ENCODE measurements at regions not wholly inside any gene's neighbourhood (a gene's known extent, or its start where the extent isn't known, plus 50 kb on each side); places are given as distances from the start of the nearest gene placed in this dataset.

- no peak for DNase-seq (ENCODE audit: low spot score)
Measured at GRCh38 chr5:143497749-143498148, 94.3 kb upstream of the NR3C1 start.

DNA sequence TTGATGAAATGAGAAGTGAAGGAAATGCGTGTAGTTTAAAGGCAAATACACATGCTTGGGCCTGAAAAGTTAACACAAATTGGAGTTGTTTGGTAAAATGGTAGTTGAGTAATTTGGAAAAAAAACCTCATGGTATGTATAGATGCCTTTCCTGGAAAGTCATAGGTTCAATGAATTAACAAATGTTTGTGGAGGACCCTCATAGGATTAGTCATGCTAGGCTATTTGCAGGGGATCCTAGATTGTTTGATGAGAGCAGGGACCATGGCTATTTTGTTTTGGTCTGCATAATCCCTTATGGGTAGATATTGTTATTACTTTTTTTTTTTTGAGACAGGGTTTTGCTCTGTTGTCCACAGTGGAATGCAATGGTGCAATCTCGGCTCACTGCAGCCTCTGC lies 93.5 kb upstream of the NR3C1 start:
- DNase-seq (ENCODE audit: low spot score) = no peak

GRCh38 chr5:143495821-143496275 lies 92.4 kb upstream of the NR3C1 start:
- peak; percentile 21 for DNase-seq (ENCODE audit: low spot score)

GRCh38 chr5:143495110-143495509 lies 91.6 kb upstream of the NR3C1 start:
- no peak for DNase-seq (ENCODE audit: low spot score)

DNA sequence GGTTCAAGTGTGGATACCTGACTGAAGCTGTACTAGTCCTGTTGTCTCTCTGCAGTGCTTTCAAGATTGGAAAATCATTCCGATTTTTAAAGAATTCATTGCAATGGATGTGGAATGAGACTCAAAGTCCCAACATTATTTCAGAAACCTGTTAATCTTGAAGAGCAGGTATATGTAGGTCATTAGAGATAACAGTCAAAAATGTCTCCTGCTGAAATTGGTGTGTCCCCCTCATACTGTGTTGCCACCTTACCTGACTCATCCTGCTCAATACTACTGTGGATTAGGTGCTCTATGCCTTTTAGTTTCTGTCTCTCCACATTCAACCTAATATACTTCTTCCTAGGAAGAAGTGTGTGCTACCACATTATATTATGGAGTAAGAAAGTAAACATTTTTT lies 91.1 kb upstream of the NR3C1 start:
- no peak for DNase-seq (ENCODE audit: low spot score)

GRCh38 chr5:143494162-143494561 lies 90.7 kb upstream of the NR3C1 start:
- peak; percentile 57 for DNase-seq (ENCODE audit: low spot score)

DNA sequence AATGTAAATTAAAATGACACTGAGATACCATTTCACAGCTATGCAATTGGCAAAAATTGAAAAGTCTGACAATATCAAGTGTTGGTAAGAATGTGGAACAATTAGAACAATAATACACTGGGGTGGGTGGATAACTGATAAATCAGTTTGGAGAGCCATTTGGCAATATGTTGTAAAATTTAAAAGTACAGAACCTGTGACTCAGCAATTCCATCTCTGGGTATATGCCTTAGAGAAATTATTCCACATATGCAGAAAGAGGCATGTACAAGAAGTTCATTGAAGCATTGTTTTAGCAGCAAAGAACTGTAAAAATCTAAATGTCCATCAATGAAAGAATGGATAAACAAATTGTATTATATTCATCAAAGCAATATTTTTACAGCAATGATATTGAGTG lies 89.3 kb upstream of the NR3C1 start:
- no peak for DNase-seq (ENCODE audit: low spot score)

DNA sequence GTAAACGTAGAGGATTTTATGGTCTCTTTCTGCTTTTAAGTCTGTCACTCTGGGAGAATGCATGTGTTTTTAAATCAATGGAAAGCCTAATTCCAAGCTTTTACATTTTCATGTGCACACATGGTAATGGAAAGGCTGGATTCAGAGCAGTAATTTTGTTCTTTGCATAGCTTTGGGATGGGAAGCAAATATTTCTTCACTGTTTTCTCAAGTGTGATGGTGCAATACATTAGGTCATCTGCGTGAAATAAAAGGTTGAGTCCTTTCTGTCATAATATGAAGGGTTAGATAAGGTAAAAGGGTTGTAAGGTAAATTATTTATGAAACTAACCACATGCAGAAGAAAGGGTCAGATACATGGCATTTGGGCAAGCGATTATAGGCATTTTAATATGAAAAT lies 88.2 kb upstream of the NR3C1 start:
- no peak for DNase-seq (ENCODE audit: low spot score)

DNA sequence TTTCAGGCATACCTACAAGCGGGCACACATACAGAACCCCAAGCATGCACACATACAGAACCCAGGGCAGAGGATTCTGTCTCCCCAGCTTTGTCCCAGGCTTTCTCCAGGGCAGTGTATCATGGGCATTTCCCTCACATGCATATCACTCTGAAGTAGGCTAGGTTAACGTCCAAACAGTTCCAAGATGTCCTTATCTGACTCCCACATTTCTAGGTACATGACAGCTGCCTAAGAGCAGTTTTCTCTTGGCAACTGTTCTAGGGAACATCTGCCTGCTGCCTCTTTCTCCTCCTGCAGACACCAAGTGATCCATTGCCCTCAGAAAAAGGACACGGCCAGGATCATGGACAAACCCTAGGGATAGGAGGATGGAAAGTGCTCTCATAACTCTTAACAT lies 84.9 kb upstream of the NR3C1 start:
- DNase-seq (ENCODE audit: low spot score) = no peak

DNA sequence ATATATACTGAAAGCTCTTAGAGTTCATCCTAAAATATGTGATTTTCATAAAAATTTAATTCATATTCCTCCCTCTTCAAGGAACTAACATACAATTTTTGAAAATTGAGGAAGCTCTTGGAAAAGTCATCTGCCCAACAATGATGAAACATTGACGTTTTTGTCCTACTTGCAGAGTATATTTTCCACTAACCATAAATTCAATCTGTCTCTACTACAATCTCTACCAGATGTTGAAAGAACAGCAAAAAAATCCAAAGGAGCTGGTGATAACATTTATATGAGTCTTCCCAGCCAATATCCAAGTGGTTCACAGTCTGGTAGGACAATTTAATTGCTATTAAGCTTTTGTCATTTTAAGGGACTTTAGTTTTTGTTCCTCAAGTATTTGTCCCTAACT lies 81.1 kb upstream of the NR3C1 start:
- DNase-seq (ENCODE audit: low spot score) = no peak

DNA sequence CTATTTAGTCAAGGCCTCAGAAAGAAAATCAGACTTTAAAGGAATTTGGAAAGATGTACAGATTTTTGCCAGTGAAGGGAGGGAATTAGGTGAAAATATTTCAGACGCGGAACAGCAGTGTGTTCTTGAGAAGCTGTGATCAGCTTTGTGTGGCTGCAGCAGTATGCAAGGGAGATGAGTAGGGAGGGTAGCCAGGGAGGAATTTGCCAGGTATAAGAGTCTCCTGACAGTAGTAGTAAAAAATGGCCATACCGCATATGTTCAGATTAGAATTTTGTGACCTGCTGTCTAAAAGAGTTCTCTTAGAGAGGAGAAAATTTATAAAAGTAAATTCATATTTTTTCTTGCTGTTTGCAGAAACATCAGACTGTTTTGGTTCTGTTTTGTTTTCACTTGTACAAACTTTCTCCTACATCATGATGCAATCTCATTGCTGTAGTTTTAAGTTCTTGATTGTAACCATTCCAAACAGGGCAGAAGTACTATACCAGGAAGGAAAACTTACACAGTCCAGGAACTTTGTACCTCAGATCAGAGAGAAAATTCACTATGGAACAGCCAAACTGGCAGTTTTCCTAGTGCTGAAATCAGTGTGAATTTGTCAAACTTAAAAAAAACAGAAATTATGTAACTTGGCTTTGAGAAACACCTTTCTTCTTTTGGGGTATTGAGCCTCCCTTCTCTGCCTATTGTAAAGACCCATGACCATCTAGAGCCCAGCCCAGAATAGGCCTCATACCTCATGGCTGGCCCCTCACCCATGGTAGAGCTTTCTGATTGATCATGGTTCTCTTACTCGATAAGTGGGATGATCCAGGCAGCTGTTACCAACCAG lies 78.4 kb upstream of the NR3C1 start:
- DNase-seq (ENCODE audit: low spot score) = no peak

GRCh38 chr5:143480001-143480400 lies 76.5 kb upstream of the NR3C1 start:
- no peak for DNase-seq (ENCODE audit: low spot score)

DNA sequence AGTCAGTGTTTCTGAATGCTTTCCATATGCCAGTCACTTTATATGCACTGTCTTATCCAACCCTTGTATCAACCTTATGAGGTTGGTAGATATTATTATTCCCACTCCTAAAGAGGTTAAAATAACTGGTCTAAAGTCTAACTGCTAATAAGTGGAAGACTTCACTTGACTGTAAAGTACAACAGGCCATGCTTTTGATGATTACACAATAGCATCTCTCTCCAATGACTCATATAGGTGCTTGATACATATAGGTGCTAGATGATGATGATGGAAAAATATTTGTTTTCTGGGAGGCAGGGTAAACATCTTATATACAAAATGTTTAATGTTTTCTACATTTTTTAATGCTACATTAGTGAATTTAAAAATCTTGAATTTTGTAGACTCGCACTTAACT lies 75.9 kb upstream of the NR3C1 start:
- DNase-seq (ENCODE audit: low spot score) = peak; percentile 24

DNA sequence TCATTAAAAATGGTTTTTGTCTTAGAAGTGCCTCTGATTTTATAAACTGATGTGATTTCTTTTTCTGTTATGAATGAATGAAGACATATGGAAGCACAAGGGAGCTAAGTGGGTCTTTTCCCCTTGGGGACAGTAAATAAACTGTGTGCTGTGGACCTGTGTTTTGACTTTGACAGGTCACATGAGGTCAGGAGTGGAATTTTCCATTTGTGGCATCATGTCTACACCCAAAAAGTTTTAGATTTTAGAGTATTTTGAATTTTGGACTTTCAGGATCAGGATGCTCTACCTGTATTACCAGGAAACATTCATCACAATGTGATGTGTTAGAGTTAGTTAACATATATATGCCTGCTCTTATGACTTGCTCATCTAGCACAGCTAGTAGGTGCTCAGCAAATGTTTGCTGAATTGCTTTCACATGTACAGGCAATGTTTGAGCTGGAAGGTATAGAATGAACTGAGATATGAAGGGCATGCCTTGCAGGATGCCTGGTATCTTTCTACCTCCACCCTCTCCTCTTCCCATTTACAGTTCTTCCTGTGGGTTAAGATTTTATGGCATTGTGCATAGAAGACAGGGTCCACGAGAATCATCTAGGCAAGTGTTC lies 73.2 kb upstream of the NR3C1 start:
- DNase-seq (ENCODE audit: low spot score) = no peak

- DNase-seq (ENCODE audit: low spot score) = peak; percentile 4
Measured at GRCh38 chr5:143474616-143475015, 71.1 kb upstream of the NR3C1 start.

DNA sequence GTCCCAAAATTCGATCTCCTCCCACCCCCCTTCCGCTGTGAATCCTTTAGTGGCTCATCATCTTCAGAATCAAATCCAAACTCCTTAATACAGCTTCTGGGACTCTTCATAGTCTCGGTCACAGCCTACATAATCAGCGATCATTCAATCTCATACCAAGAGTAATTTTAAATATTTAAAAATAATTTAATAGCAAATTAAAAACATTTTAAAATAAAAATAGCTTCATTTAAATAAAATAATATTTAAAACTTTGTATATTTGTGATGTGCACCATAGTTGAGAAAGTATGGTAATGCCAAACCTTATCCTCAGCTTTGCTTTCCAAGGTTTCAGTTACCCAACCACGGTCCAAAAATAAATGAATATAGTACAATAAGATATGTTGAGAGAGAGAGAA lies 70.0 kb upstream of the NR3C1 start:
- DNase-seq (ENCODE audit: low spot score) = no peak

- DNase-seq (ENCODE audit: low spot score) = no peak
Measured at GRCh38 chr5:143472576-143472975, 69.1 kb upstream of the NR3C1 start.

DNA sequence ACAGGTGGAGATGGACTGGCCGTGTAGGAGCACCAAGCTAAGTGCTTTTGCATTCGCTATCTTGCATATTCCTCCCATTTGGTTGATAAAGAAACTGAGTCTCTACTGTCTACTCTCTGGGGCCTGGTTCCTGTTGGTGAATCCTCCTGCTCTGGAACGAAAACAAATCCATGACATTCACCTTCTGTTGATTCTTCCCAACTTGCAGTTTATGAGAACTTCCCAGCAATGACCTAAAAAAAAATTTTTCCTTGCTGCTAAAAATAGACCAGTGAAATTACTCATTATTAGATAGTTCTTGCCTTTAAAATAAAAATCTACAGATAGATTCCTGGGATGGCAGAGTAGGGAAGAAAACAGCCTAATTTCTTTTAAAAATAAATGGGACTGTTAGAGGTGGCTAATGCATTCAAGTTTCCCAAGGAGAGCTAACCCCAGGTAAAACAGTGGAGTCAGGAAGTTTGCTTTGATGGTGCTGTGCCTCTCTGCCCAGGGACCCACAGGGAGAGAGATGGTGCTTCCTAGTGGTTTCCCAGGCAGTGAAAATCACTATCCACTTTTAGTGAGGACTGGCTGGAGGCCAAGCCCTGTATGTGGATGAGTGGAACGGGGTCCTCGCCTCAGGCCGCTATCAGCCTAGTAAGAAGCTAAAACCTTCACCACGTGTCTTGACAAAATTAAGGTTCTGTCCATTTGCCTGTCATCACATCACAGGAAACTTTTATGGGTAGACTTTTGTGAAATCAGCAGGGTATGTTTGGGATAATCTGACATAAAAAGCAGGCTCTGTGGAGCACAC lies 68.4 kb upstream of the NR3C1 start:
- peak; percentile 6 for DNase-seq (ENCODE audit: low spot score)

DNA sequence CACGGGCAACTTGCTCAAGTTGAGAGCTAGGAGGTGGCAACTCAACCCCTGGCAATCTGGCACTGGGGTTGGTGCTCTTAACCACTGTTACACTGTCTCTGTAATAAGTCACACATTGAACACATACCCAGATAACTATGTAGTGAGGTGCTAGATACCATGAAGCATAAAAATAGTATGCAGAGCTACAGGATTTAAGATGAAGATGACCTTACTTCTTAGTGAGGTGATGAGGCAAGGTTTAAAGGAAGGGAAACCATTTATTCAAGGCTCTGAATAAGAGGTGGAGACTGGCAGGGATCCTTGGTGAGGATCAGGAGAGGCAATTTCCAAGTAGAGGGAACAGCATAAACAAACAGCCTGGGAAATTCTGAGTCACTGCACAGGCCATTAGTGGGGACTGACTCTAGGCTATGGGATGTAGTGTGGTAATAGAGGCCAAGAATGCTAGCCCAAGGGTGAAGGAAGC lies 67.6 kb upstream of the NR3C1 start:
- DNase-seq (ENCODE audit: low spot score) = peak; percentile 99

- peak; percentile 87 for DNase-seq (ENCODE audit: low spot score)
Measured at GRCh38 chr5:143470120-143470519, 66.6 kb upstream of the NR3C1 start.

- no peak for DNase-seq (ENCODE audit: low spot score)
Measured at GRCh38 chr5:143469125-143469524, 65.6 kb upstream of the NR3C1 start.

GRCh38 chr5:143466632-143467031 lies 63.1 kb upstream of the NR3C1 start:
- DNase-seq (ENCODE audit: low spot score) = no peak

All from kidney tubule cell (primary cell).